HepG2 (cell line): ENCODE measurements at regions not wholly inside any gene's neighbourhood (a gene's known extent, or its start where the extent isn't known, plus 50 kb on each side); places are given as distances from the start of the nearest gene placed in this dataset.
A peak's percentile ranks its signal among the peaks of the same experiment; 100 is the strongest.

Source experiments
- ATAC-seq: fragments of 200-7000 bp; cut with Tn5 transposase; 3 replicates; pipeline ENCODE4 v1.9.1; 2020; ENCODE audit warnings: mild to moderate bottlenecking, moderate library complexity
- BruUV-seq: library from RNA; stranded (reverse); fragments of 400-500 nt; replicated peaks from 2 replicates; lab custom pipeline; 2021; lab: Mats Ljungman, UMichigan
- CTCF ChIA-PET: fragments of 300-600 bp; formaldehyde crosslinking; extraction: SDS; loops from one replicate; lab custom pipeline; 2021; ENCODE audit warnings: low total read pairs, inconsistent platforms, low intra/inter-chr PET ratio; lab: Yijun Ruan, JAX
- POLR2A ChIA-PET: fragments of 350-600 bp; sonication (Branson Sonifier 250); formaldehyde crosslinking; loops from one replicate; lab custom pipeline; 2020; ENCODE audit warnings: antibody characterized with exemption, inconsistent platforms; lab: Yijun Ruan, JAX
- DNase-seq: peaks from one replicate; pipeline ENCODE4 v3.0.0-alpha.2; 2015; ENCODE audit warnings: low spot score
- FAIRE-seq: peaks from 3 replicates; lab custom pipeline; 2011; peaks lifted over from hg19 to GRCh38; lab: Jason Lieb, UNC
- H2AFZ ChIP-seq: one replicate; pipeline ENCODE4 v1.6.1; 2011; ENCODE audit warnings: low read length, inconsistent platforms
- H3K27ac ChIP-seq: fragments of 300-600 bp; 3 replicates; pipeline ENCODE4 v1.8.0; 2011; ENCODE audit warnings: mixed run types, mild to moderate bottlenecking, mixed read lengths, low read length, inconsistent platforms; ENCODE audit not compliant: insufficient read depth; ENCODE audit errors: extremely low read length
- H3K27me3 ChIP-seq, 2 experiments: fragments of 200-600 bp in 1 of 2; 2 replicates in 1 of 2; 3 replicates in 1 of 2; pipeline versions ENCODE4 v1.6.0 to v1.8.0; 2011; ENCODE audit warnings: low read length in 2 of 2, mild to moderate bottlenecking in 2 of 2, moderate library complexity in 2 of 2, inconsistent platforms in 1 of 2; ENCODE audit not compliant: insufficient read depth in 2 of 2, control insufficient read depth in 1 of 2
- H3K36me3 ChIP-seq, 2 experiments: fragments of 200-600 bp in 1 of 2; replicated peaks in 1 of 2; 2 replicates in 1 of 2; 3 replicates in 1 of 2; pipeline versions ENCODE4 v1.5.1 to v1.8.0; 2011; ENCODE audit warnings: low read length in 2 of 2, inconsistent platforms in 1 of 2; ENCODE audit not compliant: insufficient read depth in 2 of 2, control insufficient read depth in 1 of 2
- H3K4me1 ChIP-seq: 2 replicates; pipeline ENCODE4 v1.5.1; 2012; ENCODE audit warnings: low read length, inconsistent platforms; ENCODE audit not compliant: insufficient read depth
- H3K4me2 ChIP-seq: 2 replicates; pipeline ENCODE4 v1.6.0; 2011; ENCODE audit warnings: low read depth, low read length, inconsistent platforms
- H3K4me3 ChIP-seq, 3 experiments: fragments of 200-600 bp in 1 of 3; sonication (generic), shearing (Covaris generic) in 1 of 3; replicated peaks in 1 of 3; 2 replicates each; pipeline ENCODE4 v1.5.1; 2011 to 2016; ENCODE audit warnings: low read length in 3 of 3, inconsistent platforms in 2 of 3, low read depth in 2 of 3, mild to moderate bottlenecking in 2 of 3, control low read depth in 1 of 3, mixed read lengths in 1 of 3; ENCODE audit not compliant: insufficient read depth in 1 of 3
- H3K79me2 ChIP-seq: one replicate; pipeline ENCODE4 v1.6.1; 2011; ENCODE audit warnings: low read length, inconsistent platforms; ENCODE audit not compliant: insufficient read depth
- H3K9ac ChIP-seq: 2 replicates; pipeline ENCODE4 v1.6.0; 2011; ENCODE audit warnings: mild to moderate bottlenecking, low read depth, low read length, inconsistent platforms; ENCODE audit not compliant: insufficient read depth
- H3K9me3 ChIP-seq: 2 replicates; pipeline ENCODE4 v1.5.1; 2012; ENCODE audit warnings: mild to moderate bottlenecking, low read length
- H4K20me1 ChIP-seq: 2 replicates; pipeline ENCODE4 v1.6.0; 2011; ENCODE audit warnings: inconsistent platforms, mild to moderate bottlenecking, low read length, moderate library complexity; ENCODE audit not compliant: insufficient read depth
- HNRNPK ChIP-seq: fragments of 200-400 bp; formaldehyde crosslinking; IDR thresholded peaks from 2 replicates; pipeline ENCODE4 v1.6.1; 2018; ENCODE audit warnings: low read length, low read depth, moderate library complexity, mild to moderate bottlenecking; ENCODE audit not compliant: poor library complexity, severe bottlenecking
- PCBP1 ChIP-seq: fragments of 200-400 bp; formaldehyde crosslinking; IDR thresholded peaks from 2 replicates; pipeline ENCODE4 v1.6.1; 2017; ENCODE audit warnings: mild to moderate bottlenecking, low read depth, low read length, borderline replicate concordance
- PCBP2 ChIP-seq: fragments of 200-400 bp; formaldehyde crosslinking; optimal IDR thresholded peaks from 2 replicates; pipeline ENCODE3; 2018; ENCODE audit warnings: low read length, low read depth; ENCODE audit not compliant: poor library complexity, severe bottlenecking
- RNF2 ChIP-seq: fragments of 450-650 bp; conservative IDR thresholded peaks from 2 replicates; pipeline ENCODE4 v1.6.1; 2016; ENCODE audit warnings: low read depth
- TBX3 ChIP-seq: fragments of 450-650 bp; IDR thresholded peaks from 2 replicates; pipeline ENCODE4 v1.6.1; 2017; ENCODE audit warnings: antibody characterized with exemption, mild to moderate bottlenecking, inconsistent platforms, borderline replicate concordance
- WGBS: methylation state at CpG from one replicate; pipeline ENCODE4 v1.1.6; 2017; ENCODE audit warnings: low lambda C conversion rate; 5-methylcytosine and 5-hydroxymethylcytosine counted together
- in situ Hi-C: cut with HindIII; loops from 2 replicates; pipeline ENCODE4 v1.10.0; 2017; ENCODE audit warnings: low pct_unique_long_range_greater_than_20kb; ENCODE audit not compliant: extremely low pct_ligation_motif_present
- intact Hi-C: fragments of 100-400 bp; cut with micrococcal nuclease; formaldehyde crosslinking; loops from one replicate; pipeline ENCODE4 v1.10.0; 2022; ENCODE audit not compliant: unreplicated experiment
- TF ChIP-seq, protein P1 (sequence below): IDR thresholded peaks from 2 replicates; pipeline ENCODE4 v1.6.1; 2016; ENCODE audit warnings: low read depth, missing genetic modification reagents, missing compliant biosample characterization
- TF ChIP-seq, protein P2 (sequence below): sonication (generic); formaldehyde crosslinking; IDR thresholded peaks from 2 replicates; pipeline ENCODE4 v1.8.1; 2022; ENCODE audit warnings: mild to moderate bottlenecking, missing genetic modification reagents

DNA sequence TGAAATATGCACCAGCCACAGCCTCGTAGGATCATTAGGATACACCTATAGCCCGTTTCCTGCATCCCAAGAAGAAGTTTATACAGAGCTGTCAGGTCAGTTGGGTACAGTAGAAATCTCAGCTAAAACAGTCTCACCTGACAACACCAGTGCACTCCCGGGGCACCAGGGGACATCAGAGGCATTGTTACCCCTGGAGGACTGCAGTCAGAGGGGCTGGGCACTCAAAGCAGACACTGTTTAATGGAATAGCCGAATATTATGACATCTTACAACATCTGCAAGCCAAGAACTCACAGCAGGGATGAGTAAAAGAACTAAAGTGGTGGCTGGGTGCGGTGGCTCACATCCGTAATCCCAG is 93.0 kb upstream of the ID2 start (continued):
- TF ChIP-seq, protein P1, sequence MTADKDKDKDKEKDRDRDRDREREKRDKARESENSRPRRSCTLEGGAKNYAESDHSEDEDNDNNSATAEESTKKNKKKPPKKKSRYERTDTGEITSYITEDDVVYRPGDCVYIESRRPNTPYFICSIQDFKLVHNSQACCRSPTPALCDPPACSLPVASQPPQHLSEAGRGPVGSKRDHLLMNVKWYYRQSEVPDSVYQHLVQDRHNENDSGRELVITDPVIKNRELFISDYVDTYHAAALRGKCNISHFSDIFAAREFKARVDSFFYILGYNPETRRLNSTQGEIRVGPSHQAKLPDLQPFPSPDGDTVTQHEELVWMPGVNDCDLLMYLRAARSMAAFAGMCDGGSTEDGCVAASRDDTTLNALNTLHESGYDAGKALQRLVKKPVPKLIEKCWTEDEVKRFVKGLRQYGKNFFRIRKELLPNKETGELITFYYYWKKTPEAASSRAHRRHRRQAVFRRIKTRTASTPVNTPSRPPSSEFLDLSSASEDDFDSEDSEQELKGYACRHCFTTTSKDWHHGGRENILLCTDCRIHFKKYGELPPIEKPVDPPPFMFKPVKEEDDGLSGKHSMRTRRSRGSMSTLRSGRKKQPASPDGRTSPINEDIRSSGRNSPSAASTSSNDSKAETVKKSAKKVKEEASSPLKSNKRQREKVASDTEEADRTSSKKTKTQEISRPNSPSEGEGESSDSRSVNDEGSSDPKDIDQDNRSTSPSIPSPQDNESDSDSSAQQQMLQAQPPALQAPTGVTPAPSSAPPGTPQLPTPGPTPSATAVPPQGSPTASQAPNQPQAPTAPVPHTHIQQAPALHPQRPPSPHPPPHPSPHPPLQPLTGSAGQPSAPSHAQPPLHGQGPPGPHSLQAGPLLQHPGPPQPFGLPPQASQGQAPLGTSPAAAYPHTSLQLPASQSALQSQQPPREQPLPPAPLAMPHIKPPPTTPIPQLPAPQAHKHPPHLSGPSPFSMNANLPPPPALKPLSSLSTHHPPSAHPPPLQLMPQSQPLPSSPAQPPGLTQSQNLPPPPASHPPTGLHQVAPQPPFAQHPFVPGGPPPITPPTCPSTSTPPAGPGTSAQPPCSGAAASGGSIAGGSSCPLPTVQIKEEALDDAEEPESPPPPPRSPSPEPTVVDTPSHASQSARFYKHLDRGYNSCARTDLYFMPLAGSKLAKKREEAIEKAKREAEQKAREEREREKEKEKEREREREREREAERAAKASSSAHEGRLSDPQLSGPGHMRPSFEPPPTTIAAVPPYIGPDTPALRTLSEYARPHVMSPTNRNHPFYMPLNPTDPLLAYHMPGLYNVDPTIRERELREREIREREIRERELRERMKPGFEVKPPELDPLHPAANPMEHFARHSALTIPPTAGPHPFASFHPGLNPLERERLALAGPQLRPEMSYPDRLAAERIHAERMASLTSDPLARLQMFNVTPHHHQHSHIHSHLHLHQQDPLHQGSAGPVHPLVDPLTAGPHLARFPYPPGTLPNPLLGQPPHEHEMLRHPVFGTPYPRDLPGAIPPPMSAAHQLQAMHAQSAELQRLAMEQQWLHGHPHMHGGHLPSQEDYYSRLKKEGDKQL (CRISPR knock-in tag): no peak

DNA sequence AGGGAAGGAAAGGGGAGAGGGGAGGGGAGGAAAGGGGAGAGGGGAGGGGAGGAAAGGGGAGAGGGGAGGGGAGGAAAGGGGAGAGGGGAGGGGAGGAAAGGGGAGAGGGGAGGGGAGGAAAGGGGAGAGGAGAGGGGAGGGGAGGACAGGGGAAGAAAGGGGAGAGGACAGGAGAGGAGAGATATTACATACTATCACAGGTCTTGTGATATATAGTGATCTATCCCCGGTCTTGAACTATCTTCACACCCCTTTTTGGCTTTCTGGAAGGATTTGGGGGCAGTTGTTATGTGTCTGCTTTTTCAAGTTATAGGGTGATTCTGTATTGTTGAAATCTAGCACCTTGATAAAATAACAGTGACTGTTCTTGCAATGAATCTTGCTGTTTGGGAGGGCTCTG is 92.1 kb upstream of the ID2 start:
- no TSS peak for BruUV-seq
- POLR2A ChIA-PET: no interaction called here
- DNase-seq (no peak), ATAC-seq (no peak), FAIRE-seq (no peak)
- Histone ChIP-seq H3K27me3 (peaks cover 3 to 21% of the 10 kb centered on the region in 2 experiments; a peak in 3 of 5 replicates), H3K9ac (no peak overlapping the region), H2AFZ (no peak overlapping the region), H3K4me1 (peaks cover 29% of the 10 kb centered on the region), H3K4me2 (no peak overlapping the region), H3K27ac (no peak overlapping the region), H3K4me3 (no peak overlapping the region), H4K20me1 (no peaks in the 10 kb centered on the region), H3K9me3 (no peaks in the 10 kb centered on the region), H3K79me2 (no peaks in the 10 kb centered on the region), H3K36me3 (no peaks in the 10 kb centered on the region)
- in situ Hi-C loops: no loop called here
- TF ChIP-seq PCBP1 (0 out of 2 replicates have a peak, but pooled peaks have one; percentile 71), RNF2 (no peak), TBX3 (no peak), HNRNPK (peak; percentile 94), PCBP2 (peak; percentile 75)
- TF ChIP-seq, protein P2, sequence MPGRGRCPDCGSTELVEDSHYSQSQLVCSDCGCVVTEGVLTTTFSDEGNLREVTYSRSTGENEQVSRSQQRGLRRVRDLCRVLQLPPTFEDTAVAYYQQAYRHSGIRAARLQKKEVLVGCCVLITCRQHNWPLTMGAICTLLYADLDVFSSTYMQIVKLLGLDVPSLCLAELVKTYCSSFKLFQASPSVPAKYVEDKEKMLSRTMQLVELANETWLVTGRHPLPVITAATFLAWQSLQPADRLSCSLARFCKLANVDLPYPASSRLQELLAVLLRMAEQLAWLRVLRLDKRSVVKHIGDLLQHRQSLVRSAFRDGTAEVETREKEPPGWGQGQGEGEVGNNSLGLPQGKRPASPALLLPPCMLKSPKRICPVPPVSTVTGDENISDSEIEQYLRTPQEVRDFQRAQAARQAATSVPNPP (CRISPR knock-in tag): no peak
- CTCF ChIA-PET: no interaction called here
- intact Hi-C loops: no loop called here
- 43% methylated on average over 1 of the region's 1 CpG for WGBS
